Ovary (tissue), 7 donors: ENCODE measurements at regions not wholly inside any gene's neighbourhood (a gene's known extent, or its start where the extent isn't known, plus 50 kb on each side); places are given as distances from the start of the nearest gene placed in this dataset.

Experiments
- DNase-seq, 5 donors: peaks; one replicate each; pipeline ENCODE4 v3.0.0-alpha.2; 2019 to 2020
- H3K27ac ChIP-seq, 2 donors: fragments of 200-600 bp; one replicate each; pipeline versions ENCODE4 v1.5.1 to v1.8.0; 2019 to 2022
- H3K27me3 ChIP-seq: fragments of 200-600 bp; one replicate; pipeline ENCODE4 v1.8.0; 2022
- H3K36me3 ChIP-seq: fragments of 200-600 bp; sonication (generic); one replicate; pipeline ENCODE4 v1.5.1; 2019
- H3K4me1 ChIP-seq: one replicate; pipeline ENCODE4 v1.8.1; 2013; ENCODE audit warnings: mild to moderate bottlenecking, moderate library complexity; ENCODE audit not compliant: insufficient read depth
- H3K4me3 ChIP-seq: fragments of 200-600 bp; sonication (generic); one replicate; pipeline ENCODE4 v1.5.1; 2017
- H3K9me3 ChIP-seq, 2 donors: fragments of 200-600 bp in 1 of 2; sonication (generic) in 1 of 2; one replicate each; pipeline versions ENCODE4 v1.5.1 to v1.8.1; 2013 to 2019; ENCODE audit warnings: mild to moderate bottlenecking in 1 of 2, moderate library complexity in 1 of 2
- CTCF ChIP-seq, 3 donors: fragments of 450-650 bp in 2 of 3; fragments of 200-600 bp in 1 of 3; IDR thresholded peaks; one replicate each; pipeline versions ENCODE4 v1.5.1 to v1.8.0; 2016 to 2022; ENCODE audit warnings: antibody characterized with exemption in 3 of 3, mild to moderate bottlenecking in 1 of 3
- EP300 ChIP-seq: sonication (generic); formaldehyde crosslinking; IDR thresholded peaks from one replicate; pipeline ENCODE4 v1.6.1; 2017; ENCODE audit warnings: antibody characterized with exemption
- POLR2A ChIP-seq: fragments of 450-650 bp; IDR thresholded peaks from one replicate; pipeline ENCODE4 v1.6.1; 2017; ENCODE audit warnings: antibody characterized with exemption, mild to moderate bottlenecking, moderate library complexity
- WGBS, 3 donors: extraction: QIAGEN DNeasy Blood & Tissue Kit in 1 of 3; methylation state at CpG; one replicate each; pipeline versions ENCODE4 v1.1.5 to v1.1.7; 2013 to 2017; 5-methylcytosine and 5-hydroxymethylcytosine counted together
- intact Hi-C, 4 donors: fragments of 100-400 bp; cut with DNase I; formaldehyde crosslinking; loops; one replicate each; pipeline versions ENCODE4 v1.11.0 to v1.15.1; 2022 to 2023
- donor health status: DM: no; HTN: no; CAD: no; lungs with moderate emphysema.
- donor health status: DM: no; HTN: no; CAD: no.
- donor health status: Bipolar disorder and iron deficiency.
- donor health status: DM: no; HTN: no; CAD: no.
- donor health status: DM: yes; HTN: yes; CAD: no.

GRCh38 chr6:91802431-91802830 is 1215.6 kb upstream of the MAP3K7 start:
- 79 to 99% (median 96%) methylated on average over 1 of the region's 1 CpG for WGBS, 3 donors
- H3K9me3 ChIP-seq, result no peaks in the 10 kb centered on the region
- no peaks in the 10 kb centered on the region for H3K27me3 ChIP-seq
- H3K4me1 ChIP-seq, result no peaks in the 10 kb centered on the region
- no peaks in the 10 kb centered on the region for H3K36me3 ChIP-seq
- no peak for DNase-seq
- H3K27ac ChIP-seq, result no peak overlapping the region
- H3K4me3 ChIP-seq, result no peak overlapping the region
- intact Hi-C loops, result no loop called here
- TF ChIP-seq EP300, result no peak
- TF ChIP-seq POLR2A, result no peak
- TF ChIP-seq CTCF (IDR thresholded peaks at IDR 0.05), result no peak

- Histone ChIP-seq H3K27me3 (no peaks in the 10 kb centered on the region), H3K4me3 (no peak overlapping the region), H3K9me3 (no peaks in the 10 kb centered on the region), H3K36me3 (no peaks in the 10 kb centered on the region), H3K4me1 (no peaks in the 10 kb centered on the region), H3K27ac (no peak overlapping the region)
- TF ChIP-seq EP300 (no peak), POLR2A (no peak), CTCF (IDR thresholded peaks at IDR 0.05) (no peak)
- 80 to 92% (median 86%) methylated on average over 1 of the region's 1 CpG for WGBS, 3 donors
- intact Hi-C loops, result no loop called here
- no peak for DNase-seq
These were observed 1209.7 kb upstream of the MAP3K7 start for GRCh38 chr6:91796603-91797002.

- Histone ChIP-seq H3K4me3 (no peak overlapping the region), H3K27me3 (no peaks in the 10 kb centered on the region), H3K27ac (no peak overlapping the region), H3K4me1 (no peaks in the 10 kb centered on the region), H3K36me3 (no peaks in the 10 kb centered on the region), H3K9me3 (no peaks in the 10 kb centered on the region)
- intact Hi-C loops, result no loop called here
- TF ChIP-seq CTCF (IDR thresholded peaks at IDR 0.05) (no peak), EP300 (no peak), POLR2A (no peak)
- no peak for DNase-seq
- 91 to 95% (median 93%) methylated on average over 2 of the region's 2 CpGs for WGBS, 3 donors
These were observed 1201.6 kb upstream of the MAP3K7 start for GRCh38 chr6:91788501-91788900.

GRCh38 chr6:91786474-91787184 is 1199.8 kb upstream of the MAP3K7 start:
- intact Hi-C loops, result no loop called here
- Histone ChIP-seq H3K27ac (no peak overlapping the region), H3K36me3 (no peaks in the 10 kb centered on the region), H3K9me3 (no peaks in the 10 kb centered on the region), H3K4me3 (no peak overlapping the region), H3K4me1 (no peaks in the 10 kb centered on the region), H3K27me3 (no peaks in the 10 kb centered on the region)
- no peak for DNase-seq
- 23 to 38% (median 24%) methylated on average over 11 of the region's 11 CpGs for WGBS, 3 donors
- no peak for TF ChIP-seq CTCF (IDR thresholded peaks at IDR 0.05)
- no peak for TF ChIP-seq POLR2A
- no peak for TF ChIP-seq EP300
